ENCODE measurements at regions not wholly inside any gene's neighbourhood (a gene's known extent, or its start where the extent isn't known, plus 50 kb on each side); places are given as distances from the start of the nearest gene placed in this dataset.

DNA sequence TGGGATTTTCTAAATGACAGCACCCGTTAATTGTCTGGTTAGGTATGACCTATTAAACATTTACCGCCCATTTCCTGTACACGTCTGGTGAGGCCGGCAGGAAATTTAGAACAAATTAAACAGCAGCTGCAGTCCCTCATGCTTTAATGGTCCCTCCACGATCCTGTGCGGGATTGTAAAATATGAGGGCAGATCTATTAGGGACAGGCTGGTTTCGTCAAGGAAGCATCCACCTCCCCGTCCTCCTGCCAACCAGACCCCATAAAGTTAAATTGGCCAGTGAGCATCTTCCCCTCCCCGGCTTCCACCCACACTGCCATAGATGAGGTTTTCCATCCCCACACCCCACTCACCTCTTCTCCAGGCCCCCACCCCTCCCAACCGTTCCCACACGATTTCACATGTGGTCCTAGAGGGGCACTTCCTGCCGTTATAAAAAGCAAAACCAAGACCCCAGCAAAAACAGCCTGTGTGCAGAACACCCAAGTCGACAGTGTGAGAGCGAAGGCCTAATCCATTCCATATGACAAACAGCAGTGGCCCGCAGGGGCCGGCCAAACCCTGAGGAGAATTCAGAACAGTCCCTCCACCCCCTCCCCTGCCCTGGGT is 331.9 kb downstream of the FOXL1 start:
- Histone ChIP-seq H3K36me3 (ENCODE audit: insufficient read depth, low read length) (no peaks in the 10 kb centered on the region), H4K20me1 (ENCODE audit: insufficient read depth, low read length) (no peaks in the 10 kb centered on the region), H3K4me3 (ENCODE audit: low read depth, low read length, poor library complexity, severe bottlenecking) (no peak overlapping the region), H2AFZ (ENCODE audit: low read length) (no peak overlapping the region), H3K4me1 (ENCODE audit: insufficient read depth, low read length, poor library complexity, severe bottlenecking) (no peaks in the 10 kb centered on the region), H3K9me2 (ENCODE audit: insufficient read depth, low read length) (no peaks in the 10 kb centered on the region), H3K4me2 (ENCODE audit: low read length) (no peak overlapping the region), H3K9me3 (ENCODE audit: low read length) (no peaks in the 10 kb centered on the region), H3K27ac (ENCODE audit: low read depth, low read length, poor library complexity, severe bottlenecking) (no peak overlapping the region), H3K79me2 (ENCODE audit: insufficient read depth, low read depth, low read length) (no peaks in the 10 kb centered on the region)
- BruUV-seq (replicated peaks): no TSS peak
- ChIA-PET POLR2A (no interaction called here), CTCF (ENCODE audit: unreplicated experiment) (no interaction called here)
- TF ChIP-seq EZH2phosphoT487 (IDR thresholded peaks at IDR 0.05; ENCODE audit: borderline replicate concordance, low read depth, low read length): no peak
- TF ChIP-seq, protein P1, sequence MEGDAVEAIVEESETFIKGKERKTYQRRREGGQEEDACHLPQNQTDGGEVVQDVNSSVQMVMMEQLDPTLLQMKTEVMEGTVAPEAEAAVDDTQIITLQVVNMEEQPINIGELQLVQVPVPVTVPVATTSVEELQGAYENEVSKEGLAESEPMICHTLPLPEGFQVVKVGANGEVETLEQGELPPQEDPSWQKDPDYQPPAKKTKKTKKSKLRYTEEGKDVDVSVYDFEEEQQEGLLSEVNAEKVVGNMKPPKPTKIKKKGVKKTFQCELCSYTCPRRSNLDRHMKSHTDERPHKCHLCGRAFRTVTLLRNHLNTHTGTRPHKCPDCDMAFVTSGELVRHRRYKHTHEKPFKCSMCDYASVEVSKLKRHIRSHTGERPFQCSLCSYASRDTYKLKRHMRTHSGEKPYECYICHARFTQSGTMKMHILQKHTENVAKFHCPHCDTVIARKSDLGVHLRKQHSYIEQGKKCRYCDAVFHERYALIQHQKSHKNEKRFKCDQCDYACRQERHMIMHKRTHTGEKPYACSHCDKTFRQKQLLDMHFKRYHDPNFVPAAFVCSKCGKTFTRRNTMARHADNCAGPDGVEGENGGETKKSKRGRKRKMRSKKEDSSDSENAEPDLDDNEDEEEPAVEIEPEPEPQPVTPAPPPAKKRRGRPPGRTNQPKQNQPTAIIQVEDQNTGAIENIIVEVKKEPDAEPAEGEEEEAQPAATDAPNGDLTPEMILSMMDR (conservative IDR thresholded peaks at IDR 0.05; ENCODE audit: low read length): no peak
- no peak for DNase-seq (ENCODE audit: low spot score)
- intact Hi-C loops (cut with micrococcal nuclease; ENCODE audit: unreplicated experiment): no loop called here

DNA sequence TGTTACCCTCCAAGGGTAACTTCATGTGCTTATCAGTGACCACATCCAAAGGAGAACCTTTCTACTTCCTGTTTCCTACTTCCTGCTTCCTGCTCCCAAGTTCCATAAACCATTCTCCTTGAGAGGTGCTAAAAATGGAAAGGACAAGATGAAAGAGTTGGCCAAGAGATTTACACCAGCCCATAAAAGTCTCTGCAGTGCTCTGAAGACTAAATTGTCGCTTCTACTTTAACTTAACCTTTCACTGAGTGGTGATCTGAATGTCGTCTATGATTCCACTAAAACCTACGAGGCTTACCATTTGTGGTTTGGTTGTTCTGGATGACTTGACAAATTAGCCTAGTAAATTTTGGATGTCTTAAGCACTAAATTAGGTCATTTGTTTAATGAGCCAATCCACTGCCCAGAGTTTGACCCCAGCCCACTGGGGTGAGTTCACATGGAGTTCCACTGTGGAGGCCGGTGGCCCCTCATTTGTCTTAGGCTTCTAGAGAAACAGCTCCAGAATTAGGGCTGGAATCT is 333.1 kb downstream of the FOXL1 start:
- no peaks in the 10 kb centered on the region for H3K4me1 ChIP-seq (ENCODE audit: insufficient read depth, low read length, poor library complexity, severe bottlenecking)
- no peaks in the 10 kb centered on the region for H3K36me3 ChIP-seq (ENCODE audit: insufficient read depth, low read length)
- CTCF ChIA-PET (ENCODE audit: unreplicated experiment): no interaction called here
- H3K4me3 ChIP-seq (ENCODE audit: low read depth, low read length, poor library complexity, severe bottlenecking): no peak overlapping the region
- no peaks in the 10 kb centered on the region for H4K20me1 ChIP-seq (ENCODE audit: insufficient read depth, low read length)
- BruUV-seq (replicated peaks): no TSS peak
- H3K79me2 ChIP-seq (ENCODE audit: insufficient read depth, low read depth, low read length): no peaks in the 10 kb centered on the region
- H2AFZ ChIP-seq (ENCODE audit: low read length): no peak overlapping the region
- H3K9me3 ChIP-seq (ENCODE audit: low read length): no peaks in the 10 kb centered on the region
- DNase-seq (ENCODE audit: low spot score): no peak
- H3K27ac ChIP-seq (ENCODE audit: low read depth, low read length, poor library complexity, severe bottlenecking): no peak overlapping the region
- POLR2A ChIA-PET: no interaction called here
- TF ChIP-seq, protein P1 (conservative IDR thresholded peaks at IDR 0.05; ENCODE audit: low read length): no peak
- no peak for TF ChIP-seq EZH2phosphoT487 (IDR thresholded peaks at IDR 0.05; ENCODE audit: borderline replicate concordance, low read depth, low read length)
- no peaks in the 10 kb centered on the region for H3K9me2 ChIP-seq (ENCODE audit: insufficient read depth, low read length)
- no peak overlapping the region for H3K4me2 ChIP-seq (ENCODE audit: low read length)
- intact Hi-C loops (cut with micrococcal nuclease; ENCODE audit: unreplicated experiment): no loop called here

DNA sequence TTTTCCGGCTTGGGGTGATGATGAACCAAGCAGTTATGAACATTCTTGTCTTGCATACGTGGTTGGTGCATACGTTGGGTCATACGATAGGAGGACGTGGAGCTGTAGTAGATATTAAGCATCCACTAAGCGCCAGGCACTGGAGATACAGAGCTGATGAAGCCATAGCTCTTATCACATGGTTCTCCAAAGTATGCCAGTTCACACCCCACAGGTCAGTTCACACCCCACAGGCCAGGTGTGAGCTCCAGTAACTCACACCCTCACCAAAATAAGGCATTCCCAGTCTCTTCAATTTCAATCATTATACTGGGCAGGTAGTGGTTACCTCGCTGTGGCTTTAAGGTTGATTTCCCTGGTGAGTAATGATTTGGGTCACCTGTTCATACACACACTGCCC is 335.5 kb downstream of the FOXL1 start:
- H3K4me1 ChIP-seq (ENCODE audit: insufficient read depth, low read length, poor library complexity, severe bottlenecking): no peaks in the 10 kb centered on the region
- H3K27ac ChIP-seq (ENCODE audit: low read depth, low read length, poor library complexity, severe bottlenecking): no peak overlapping the region
- H2AFZ ChIP-seq (ENCODE audit: low read length): no peak overlapping the region
- no peaks in the 10 kb centered on the region for H4K20me1 ChIP-seq (ENCODE audit: insufficient read depth, low read length)
- CTCF ChIA-PET (ENCODE audit: unreplicated experiment): interaction anchor here (0.5 kb wide), 1 partner anchor 275 kb away, joined by 5 read pairs; no protein-coding TSS in a partner anchor
- H3K9me3 ChIP-seq (ENCODE audit: low read length): no peaks in the 10 kb centered on the region
- no peaks in the 10 kb centered on the region for H3K36me3 ChIP-seq (ENCODE audit: insufficient read depth, low read length)
- intact Hi-C loops (cut with micrococcal nuclease; ENCODE audit: unreplicated experiment): no loop called here
- POLR2A ChIA-PET: no interaction called here
- no peak for DNase-seq (ENCODE audit: low spot score)
- no peak overlapping the region for H3K4me3 ChIP-seq (ENCODE audit: low read depth, low read length, poor library complexity, severe bottlenecking)
- H3K79me2 ChIP-seq (ENCODE audit: insufficient read depth, low read depth, low read length): no peaks in the 10 kb centered on the region
- TF ChIP-seq EZH2phosphoT487 (IDR thresholded peaks at IDR 0.05; ENCODE audit: borderline replicate concordance, low read depth, low read length): no peak
- H3K4me2 ChIP-seq (ENCODE audit: low read length): no peak overlapping the region
- H3K9me2 ChIP-seq (ENCODE audit: insufficient read depth, low read length): no peaks in the 10 kb centered on the region
- BruUV-seq (replicated peaks): no TSS peak

Measured in OCI-LY7 (cell line).